Middle frontal gyrus (tissue), 1 donor: ENCODE measurements at regions not wholly inside any gene's neighbourhood (a gene's known extent, or its start where the extent isn't known, plus 50 kb on each side); places are given as distances from the start of the nearest gene placed in this dataset.

Source experiments
- DNase-seq: peaks from one replicate; pipeline ENCODE4 v3.0.0-alpha.2; 2015; ENCODE audit warnings: low spot score; ENCODE audit errors: extremely low spot score

DNA sequence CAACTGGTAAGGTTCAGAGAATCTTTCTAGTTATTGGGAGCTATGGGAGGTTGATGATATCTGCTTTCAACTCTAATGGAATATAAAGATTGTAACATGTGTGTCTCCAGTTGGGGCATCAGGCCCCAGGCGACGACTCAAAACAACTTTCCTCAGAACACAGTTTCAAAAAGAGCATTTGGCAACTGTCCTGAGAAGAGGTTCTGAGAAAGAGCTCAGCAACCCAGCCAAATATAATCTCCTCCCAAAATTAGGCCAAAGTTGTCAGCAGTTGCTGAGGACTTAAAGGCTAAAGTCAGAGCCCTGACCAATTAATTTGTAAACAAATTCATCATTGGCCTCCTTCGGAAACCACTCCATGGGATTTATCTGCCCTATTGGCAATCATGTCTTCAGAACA is 251.1 kb upstream of the NFE2L3 start:
- no peak for DNase-seq

DNA sequence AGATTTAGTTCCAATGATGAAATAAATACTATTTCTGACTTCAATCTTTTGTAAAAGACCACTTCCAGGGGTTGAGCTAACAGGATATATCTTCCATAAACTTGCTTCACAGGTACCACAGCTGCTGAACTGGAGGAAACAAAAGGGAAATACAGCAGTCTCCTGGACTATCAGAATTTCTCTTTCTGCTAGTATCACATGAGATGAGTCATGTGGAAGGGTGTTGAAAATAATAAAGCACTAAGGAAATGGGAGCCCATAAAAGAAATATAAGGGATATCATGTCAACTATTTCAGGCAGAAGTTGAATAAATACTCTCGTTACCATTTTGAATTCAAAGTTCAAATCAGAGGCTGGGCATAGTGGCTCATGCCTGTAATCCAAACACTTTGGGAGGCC is 250.3 kb upstream of the NFE2L3 start:
- no peak for DNase-seq

DNA sequence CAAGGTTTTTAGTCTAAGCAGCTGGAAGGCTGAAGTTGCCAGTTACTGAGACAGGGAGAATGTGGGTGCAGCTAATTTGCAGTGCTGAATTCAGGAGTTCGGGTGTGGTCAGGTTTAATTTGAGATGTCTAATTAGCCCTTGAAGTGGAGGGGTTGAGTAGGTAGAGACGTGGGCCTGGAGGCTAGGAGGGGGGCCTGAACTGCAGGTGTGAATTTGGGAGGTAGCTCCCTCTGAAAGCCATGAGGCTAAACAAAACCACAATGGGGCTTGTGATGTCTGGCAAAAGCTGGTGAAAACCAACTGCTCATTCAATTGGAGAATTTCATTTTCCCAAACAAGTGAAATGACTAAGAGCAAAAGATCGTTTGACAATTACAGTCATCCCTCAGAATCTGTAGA is 246.0 kb upstream of the NFE2L3 start:
- no peak for DNase-seq

DNA sequence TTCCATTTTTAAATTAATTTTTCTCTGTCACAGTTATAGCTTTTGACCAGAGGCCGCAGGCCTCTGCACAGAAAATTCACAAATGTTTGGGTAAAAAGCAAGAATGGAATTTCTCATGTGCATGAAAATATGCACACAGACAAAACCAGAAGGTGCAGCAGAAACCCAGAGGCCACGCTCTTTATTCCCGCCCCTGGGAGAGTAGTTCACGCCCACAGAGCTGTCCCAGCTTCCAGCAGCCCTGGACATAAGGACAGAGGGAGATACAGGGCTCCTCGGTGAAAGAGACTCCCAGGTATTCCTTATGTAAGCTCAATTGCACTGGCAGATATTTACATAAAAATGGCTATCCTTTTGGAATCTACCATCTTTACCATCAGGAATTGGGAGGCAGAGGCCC is 245.2 kb upstream of the NFE2L3 start:
- no peak for DNase-seq

DNA sequence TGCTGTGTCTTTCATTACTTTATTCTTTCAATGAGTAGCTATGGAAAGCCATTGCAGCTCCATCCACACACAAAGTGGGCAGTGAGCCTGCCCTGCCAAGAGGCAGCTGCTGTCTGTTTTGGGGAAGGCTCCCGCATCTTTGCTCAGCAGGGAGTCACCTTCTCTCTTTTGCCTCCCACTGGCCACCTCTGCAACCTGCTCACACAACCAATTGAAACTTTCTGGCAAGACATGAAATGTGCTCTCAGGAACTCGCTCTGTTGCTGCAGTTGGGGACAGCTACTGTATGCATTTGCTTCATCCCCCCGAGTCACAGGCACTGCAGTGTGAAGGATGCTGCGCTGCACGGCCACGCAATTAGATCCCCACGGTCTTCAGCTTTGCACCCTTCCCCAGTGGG is 244.8 kb upstream of the NFE2L3 start:
- no peak for DNase-seq

DNA sequence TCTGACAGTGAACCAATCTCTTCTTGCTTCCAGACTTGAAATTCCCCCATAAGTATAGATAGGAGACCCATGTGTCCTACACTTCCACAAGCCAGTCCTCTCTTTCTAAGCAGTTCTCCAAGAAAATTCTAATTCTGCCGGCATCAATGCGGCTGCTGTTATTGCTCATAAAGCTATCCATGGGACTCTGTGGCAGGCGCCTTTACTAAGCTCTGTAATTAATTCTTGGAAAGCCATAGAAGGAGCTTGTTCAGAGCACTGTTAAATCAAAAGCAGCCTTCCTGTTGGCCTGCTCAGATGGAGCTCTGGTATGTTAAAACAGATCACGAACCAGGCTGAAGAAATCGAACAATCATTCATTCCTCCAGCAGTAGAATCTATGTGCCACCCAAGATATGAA is 244.3 kb upstream of the NFE2L3 start:
- no peak for DNase-seq

DNA sequence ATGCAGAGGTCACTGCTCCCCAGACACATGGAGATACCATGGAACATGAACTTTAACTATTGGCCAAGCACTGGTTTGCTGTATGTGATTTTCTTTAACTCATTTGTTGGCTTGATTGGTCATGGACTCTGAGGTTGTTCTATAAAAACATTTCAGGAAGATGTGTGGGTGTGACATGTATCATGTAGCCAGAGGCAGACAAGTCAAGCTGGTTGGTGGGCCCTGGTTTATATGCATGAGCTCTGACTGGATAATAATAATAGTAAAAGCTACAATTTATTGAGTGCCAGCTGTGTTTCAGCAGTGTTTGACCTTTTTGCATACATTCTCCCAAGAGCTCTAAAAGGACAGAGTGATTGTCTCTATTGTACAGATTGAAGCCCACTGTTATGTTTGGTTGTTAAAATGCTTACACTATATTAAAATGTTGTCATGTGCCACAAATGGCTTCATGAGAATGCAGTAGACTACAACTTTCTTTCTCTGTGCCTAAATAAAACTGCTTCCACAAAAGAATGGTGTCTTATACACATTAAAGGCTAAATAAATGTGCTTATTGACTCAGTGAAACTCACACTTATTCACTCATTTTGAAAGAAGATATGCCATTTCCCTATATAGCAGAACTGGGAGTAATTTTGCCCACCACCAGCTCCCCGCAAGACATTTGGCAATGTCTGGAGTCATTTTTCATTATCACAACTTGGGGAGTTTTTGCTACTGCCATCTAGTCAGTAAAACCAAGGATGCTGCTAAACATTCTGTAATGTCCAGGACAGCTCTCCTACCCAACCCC is 243.6 kb upstream of the NFE2L3 start:
- no peak for DNase-seq

DNA sequence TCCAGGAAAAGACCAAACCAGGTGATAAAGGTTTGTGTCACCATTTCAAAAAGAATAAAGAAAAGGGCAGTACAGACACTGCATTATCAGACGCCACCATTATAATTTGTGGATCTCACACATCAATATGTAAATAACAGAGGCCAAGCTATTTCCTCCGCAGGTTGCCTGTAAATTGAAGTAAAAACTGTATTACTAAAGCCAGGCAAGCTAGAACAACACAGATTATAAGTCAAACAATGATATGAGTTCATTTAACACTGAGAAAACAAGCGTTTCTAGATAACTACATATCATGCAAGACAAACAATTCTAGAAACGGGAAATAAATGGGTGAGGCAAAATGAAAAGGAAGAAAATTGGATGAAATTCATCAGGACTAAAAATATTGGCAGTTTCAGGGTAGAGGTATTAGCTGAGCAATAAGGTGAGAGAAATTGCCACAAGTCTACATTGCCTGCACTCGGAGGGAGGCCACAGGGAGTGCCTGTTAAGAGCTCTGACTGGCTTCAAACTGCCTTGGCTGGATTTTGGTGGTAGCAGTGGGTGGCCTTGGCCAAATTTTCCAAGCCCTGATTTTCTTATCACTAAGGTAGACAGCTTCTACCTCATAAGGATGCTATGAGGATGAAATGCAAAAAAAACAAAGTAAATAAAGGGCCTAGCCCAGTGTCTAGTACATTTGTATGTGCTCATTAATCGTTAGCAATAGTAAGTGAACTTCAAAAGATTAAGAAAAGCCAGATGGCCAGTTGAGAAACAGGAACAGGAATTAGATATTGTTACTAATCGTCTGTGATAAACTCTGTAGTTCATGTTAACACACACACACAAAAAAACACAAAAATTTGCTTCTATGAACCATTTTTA is 240.0 kb upstream of the NFE2L3 start:
- no peak for DNase-seq

DNA sequence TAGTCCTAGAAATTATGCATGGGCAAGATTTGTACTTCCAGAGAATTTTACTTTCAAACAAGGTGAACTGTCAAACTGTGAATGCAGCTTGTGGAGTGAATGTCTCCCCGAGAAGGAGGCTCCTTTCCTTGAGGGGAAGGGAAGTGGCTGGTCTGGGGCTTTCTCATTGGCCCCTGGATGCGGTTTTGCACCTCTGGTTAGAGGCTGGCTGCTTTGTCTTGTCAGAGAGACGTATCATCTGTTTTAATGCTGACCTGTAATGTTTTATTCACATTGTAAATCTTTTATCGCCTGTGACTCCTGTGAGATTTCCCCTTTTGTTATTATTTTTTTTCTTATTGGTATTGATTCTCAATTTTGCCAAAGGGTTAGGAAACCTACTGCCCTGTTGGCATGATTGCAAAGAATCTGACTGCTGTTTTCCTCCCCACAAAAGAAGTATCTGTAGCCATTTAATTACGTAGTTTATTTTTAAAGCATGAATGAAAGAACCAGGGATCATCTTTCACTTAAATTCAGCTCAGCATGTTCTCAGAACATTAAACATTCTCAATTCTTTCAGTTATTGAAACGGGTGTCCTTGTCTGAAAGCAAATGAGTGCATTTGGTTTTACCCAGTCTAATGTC is 238.3 kb upstream of the NFE2L3 start:
- no peak for DNase-seq

DNA sequence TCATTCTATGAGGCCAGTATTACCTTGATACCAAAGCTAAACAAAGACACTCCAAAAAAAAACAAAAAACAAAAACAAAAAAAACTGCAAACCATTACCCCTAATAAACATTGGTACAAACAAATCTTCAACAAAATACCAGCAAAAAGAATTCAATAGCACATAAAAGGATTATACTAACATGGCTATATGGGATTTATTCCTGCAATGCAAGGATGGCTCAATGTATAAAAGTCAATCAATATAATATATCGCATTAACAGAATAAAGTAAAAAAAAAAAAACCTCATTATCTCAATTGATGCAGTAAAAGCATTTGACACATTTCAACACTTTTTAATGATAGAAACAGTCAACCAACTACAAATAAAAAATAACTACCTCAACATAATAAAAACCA is 233.3 kb upstream of the NFE2L3 start:
- no peak for DNase-seq

DNA sequence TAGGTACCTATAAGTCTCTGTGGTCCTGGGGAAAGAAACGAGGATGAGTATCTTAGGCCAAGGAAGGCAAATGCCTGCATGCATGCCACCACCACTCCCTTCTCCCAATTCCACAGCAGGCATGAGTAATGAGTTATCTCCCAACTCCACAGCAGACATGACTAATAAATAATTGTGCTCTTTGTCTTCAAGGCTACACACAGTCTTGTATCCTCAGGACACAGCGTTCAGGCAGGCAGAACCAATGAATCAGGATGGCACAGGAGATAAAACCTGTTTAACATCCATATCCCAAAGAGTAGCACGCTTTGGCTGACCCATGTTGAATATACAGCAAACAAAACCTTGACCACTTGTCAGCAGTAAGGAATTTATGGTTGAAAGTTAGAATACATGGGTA is 229.7 kb upstream of the NFE2L3 start:
- DNase-seq: no peak

DNA sequence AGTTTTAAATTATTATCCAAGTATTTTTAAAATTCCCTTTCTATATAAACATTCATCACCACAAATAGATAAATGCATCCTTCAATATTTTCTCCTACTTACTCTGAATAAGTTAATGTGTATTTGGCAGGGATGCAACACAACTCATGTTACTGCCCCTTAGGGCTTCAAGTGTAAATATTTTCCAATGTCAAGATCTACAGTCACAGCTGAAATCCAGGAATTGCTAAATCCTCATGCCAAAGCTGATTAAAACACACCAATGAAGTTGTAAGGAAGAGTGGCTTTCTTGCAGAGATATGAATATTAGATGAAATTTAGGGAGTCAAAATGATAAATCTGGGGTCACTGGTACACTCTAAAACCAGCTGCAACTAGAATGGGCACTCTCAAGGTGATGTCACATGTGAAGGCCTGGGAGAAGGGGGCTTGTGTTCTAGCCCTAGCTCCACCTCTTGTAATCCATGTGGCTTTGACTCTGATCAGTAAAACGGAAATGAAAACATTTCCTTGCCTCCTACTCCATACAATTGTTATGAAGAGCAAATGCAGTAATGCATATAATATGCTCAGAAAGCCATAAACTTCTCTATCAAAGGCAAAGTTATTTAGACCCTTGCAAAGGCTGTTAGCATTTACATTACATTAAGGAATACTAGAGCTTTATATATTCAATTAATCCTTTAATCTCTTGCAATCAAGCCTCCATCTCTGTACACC is 228.1 kb upstream of the NFE2L3 start:
- DNase-seq: no peak

DNA sequence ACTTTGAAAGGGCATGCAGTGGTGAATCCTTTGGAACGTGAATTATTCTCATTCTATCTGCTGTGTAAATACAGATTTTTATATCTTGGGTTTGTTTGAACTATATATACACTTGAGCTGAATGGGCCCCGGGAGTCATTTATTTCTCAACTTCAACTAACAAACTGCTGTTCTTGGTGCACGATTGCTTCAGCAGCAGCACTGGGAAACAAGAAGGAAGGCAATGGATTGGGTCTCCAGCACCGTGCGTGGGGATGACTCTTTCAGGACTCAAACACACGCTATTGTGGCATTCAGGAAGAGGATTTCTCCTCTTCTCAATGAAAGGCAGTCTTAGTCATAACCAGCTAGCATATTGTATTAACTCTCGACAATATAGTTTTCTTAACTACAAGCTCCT is 226.0 kb upstream of the NFE2L3 start:
- no peak for DNase-seq

DNA sequence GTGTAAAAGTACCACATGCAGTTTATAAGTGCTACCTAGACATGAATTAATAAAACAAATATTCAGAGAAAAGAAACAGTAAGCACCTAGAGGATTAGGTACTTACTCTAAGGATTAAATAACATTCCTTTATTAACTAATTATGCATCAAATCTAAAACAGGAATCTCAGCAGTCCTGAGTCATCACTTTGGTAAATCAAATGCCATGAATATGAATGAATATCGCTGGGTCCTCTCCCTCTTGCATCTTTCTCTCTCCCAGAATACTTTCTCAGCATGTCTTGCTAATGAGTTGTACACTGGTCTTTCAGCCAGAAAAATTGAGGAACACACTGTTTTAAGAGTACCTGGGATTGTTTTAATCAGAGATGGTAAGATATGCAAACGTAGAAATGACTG is 225.5 kb upstream of the NFE2L3 start:
- DNase-seq: no peak

DNA sequence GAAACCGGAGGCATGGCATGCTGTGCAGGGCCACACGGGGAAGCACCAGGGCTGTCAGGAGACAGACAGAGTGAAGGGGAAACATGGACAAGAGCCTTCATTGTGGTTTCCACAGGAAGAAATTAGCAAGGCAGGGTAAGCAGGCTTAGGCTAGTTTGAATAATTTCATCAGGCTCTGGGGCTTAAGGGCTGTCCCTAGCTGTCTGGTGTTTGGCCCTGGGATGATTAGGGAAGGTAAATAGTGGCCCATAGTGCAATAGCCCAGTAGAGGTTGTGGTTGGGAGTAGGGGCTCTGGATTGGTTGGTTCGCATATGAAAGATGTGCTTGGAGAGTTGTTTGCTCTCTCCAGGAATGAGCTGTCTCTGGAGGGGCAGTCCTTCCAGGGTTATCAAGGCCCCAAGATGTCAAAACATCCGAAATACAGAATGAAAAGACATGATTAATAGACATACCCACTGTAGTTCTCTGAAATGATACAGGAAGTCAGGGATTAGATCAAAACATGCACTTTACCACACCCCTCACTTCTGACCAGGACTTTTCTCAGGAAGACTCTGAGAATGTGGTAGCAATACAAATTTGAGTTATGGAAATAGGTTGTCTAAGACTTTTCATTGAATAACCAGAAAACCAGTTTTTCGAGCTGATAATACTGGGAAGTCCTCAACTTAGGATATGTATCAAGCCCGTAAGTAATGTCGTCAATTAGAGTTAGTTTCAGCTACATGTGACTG is 224.9 kb upstream of the NFE2L3 start:
- DNase-seq: no peak

DNA sequence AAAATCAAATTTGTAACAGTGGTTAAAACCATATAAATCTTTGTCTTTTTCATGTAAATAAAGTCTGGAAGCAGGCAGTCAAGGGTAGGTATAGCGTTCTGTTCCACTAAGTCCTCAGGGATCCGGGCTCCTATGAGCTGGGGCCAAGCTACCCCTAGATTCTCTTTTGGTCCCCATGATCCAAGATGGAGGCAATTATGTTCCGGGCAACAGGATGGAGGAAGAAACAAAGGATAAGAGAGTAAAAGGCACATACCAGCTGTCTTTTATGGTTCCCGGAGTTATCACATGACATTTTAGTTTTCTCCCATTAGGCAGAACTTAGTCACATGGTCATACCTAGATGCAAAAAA is 224.4 kb upstream of the NFE2L3 start:
- DNase-seq: no peak

DNA sequence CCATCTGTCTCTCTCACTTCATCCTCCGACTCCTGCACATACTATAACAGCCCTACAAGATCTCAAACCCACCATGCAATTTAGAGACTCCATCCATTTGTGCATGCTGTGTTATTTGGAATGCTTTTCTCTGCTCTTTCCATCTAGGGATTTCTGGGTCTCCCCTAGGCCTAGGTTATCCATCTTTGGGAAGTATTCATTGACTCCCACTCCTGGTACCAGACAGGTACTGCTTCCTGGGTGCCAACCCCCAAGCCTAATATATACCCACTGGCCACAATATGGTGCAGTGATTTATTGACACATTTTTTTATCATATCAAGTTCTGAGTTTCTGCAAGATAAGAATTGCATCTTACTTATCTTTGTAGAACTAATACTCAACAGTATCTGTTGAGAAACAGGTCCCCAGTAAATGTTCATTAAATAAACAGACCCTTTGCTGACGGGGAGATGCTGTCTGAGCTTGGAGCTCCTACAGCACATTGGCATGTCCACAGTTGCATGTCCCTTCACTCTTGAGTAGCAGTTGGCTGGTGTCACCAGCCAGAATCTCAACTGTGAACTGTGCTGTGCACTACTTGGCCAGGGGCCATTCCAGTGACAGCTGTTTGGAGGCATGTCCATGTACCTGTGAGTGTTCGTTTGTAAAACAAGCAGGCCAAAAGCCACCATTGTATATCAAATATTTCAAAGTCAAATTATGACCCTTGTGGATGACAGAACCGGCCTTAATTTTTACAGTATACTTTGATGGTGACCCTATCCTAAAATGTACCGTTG is 223.3 kb upstream of the NFE2L3 start:
- DNase-seq: no peak

DNA sequence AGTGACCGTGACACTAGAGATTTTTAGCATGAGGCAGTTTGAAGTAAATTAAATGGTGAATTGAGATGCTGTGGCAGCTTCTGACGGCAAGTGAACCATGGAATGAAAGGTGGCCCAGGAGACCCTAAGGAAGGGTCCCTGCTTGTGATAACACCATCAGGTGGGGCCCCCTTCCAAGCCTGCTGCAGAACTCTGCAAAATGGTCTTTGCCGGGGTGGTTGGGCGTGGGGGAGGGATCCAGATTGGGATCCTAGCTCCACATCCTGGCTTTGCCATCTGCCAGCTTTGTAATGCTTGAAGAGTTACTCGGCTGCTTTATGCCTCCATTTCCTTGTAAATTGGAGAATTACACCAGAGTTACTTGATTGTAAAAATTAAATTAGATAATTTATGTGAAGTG is 222.6 kb upstream of the NFE2L3 start:
- no peak for DNase-seq

DNA sequence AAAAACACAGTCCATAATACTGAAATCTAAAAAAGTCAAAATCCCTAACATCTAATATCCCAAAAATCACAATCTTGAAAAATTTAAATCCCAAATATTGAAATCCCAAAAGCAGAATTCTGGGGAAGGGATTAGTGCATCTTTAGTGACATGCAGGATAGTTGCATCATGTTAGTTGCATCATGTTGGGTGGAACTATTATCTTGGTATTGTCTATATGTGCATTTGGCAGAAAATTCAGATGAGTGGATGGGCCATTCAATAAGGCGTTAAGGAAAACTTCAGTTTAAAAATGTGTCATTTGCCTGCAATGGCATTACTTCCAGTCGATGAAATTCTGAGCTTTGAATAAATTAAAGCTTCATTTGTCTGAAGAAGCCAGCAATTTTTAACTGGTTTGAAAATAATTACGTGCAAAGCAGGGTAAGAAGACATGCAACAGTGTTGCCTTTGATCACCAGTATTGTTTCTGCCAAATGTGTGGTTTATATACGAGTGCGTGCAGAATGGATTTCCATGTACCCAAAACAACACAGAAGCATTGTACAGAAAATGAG is 221.4 kb upstream of the NFE2L3 start:
- no peak for DNase-seq

DNA sequence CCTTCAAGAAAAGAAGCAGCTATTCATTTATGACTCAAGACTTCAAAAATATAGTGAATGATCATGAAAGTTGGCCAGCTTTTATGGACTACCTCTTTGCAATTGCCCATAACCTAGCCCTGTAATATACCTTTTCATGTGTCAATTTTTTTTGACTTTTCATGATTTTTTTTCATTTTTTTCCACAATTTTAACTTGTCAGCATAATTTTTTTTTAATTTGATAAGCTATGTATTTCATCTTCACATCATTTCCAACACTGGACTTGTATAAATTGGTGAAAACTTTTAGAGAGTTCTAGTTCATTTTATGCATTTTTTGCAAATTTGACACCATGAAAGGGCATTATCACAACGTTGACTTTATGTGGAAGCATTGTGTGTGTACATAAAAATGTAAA is 220.8 kb upstream of the NFE2L3 start:
- no peak for DNase-seq
